SW 1271 (cell line): ENCODE measurements at regions not wholly inside any gene's neighbourhood (a gene's known extent, or its start where the extent isn't known, plus 50 kb on each side); places are given as distances from the start of the nearest gene placed in this dataset.

Source experiments
- DNase-seq, 2 experiments: peaks; one replicate each; lab custom pipeline; 2025; lab: John Stamatoyannopoulos, UW

DNA sequence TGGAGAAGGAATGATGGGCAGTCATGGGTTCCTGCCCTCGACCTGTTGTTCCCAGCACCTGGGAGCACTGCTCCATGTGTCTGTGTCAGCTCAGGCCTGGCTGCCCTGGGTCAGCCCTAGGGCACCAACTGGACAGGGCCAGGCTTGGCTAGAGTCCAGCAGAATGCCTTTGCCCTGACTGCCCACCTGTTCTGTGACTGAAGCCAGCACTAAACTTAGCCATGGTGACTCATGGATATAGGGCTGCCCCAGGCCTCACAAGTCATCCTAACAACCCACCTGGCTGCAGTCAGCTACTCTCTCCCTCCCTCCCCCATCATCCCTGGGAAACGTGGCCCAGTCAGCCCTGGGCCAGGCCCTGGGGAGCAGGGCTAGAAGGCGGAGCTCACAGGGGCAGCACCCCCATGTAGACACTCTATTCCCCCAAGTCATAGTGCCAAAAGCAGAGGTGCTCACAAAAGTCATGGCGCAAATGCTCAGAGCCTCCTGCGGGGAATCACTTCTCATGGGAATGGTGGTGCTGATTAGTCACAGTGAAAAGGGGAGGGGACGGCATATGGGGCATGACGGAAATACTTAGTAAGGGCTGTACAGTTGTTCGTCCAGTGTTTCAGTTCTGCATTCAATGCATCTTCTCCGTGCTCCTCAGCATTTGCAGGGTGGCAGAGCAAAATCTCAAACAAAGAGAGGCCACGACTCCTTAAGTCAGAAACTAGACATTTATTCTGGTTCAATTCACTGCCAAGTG, 52.0 kb upstream of the NTF3 start:
- DNase-seq = no peak
